ENCODE measurements at regions not wholly inside any gene's neighbourhood (a gene's known extent, or its start where the extent isn't known, plus 50 kb on each side); places are given as distances from the start of the nearest gene placed in this dataset.

DNA sequence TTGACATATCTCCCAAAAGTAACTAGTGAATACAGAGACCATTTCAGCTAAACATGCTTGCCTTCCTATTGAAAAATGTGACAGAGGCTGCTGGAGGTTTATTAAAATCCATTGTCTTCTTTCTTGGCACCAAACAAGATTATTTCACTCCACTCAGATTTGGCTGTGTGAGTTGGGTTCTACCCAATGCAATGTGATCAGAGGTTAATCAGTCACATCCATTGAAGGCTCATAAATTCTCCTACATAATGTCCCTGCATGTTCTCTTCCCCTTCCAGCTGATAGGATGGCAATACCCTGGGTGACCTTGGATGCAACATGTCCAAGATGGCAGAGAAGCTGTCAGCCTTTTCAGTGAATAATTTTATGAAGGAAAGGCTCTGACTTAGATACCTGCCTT is 54.5 kb downstream of the TKTL2 start:
- no peaks in the 10 kb centered on the region for H3K9me3 ChIP-seq (ENCODE audit: control insufficient read depth, insufficient read depth, low read depth, low read length)
- ChIA-PET CTCF (no interaction called here), POLR2A (no interaction called here)
- no peaks in the 10 kb centered on the region for H3K36me3 ChIP-seq (ENCODE audit: control insufficient read depth in 2 of 2, insufficient read depth in 1 of 2, low read length in 2 of 2)
- no peak for TF ChIP-seq OSR2 (tag by site-specific recombination; IDR thresholded peaks at IDR 0.05)
- H3K4me1 ChIP-seq (ENCODE audit: control insufficient read depth, insufficient read depth, low read length): no peaks in the 10 kb centered on the region
- no peak overlapping the region for H3K4me3 ChIP-seq (ENCODE audit: low read depth, low read length)
- H3K27ac ChIP-seq (ENCODE audit: extremely low read depth, low read depth, low read length): no peak overlapping the region

DNA sequence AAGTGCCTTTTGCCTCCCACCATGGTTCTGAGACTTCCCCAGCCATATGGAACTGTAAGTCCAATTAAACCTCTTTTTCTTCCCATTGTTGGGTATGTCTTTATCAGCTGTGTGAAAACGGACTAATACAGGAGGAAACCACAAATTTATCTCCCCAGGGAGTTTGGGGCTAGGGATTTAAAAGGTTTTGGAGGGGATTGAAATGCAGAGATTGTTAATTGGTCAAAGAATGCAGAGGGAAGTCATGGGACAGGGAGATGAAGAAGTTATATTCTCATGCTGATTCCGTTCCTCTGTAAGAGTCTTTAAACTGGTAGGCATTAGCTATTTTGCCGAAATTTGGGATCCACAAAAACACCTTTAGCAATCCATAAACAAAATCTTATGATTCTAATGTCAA is 57.9 kb downstream of the TKTL2 start:
- ChIA-PET POLR2A (no interaction called here), CTCF (no interaction called here)
- Histone ChIP-seq H3K27ac (ENCODE audit: extremely low read depth, low read depth, low read length) (no peak overlapping the region), H3K4me1 (ENCODE audit: control insufficient read depth, insufficient read depth, low read length) (no peaks in the 10 kb centered on the region), H3K4me3 (ENCODE audit: low read depth, low read length) (no peak overlapping the region), H3K36me3 (ENCODE audit: control insufficient read depth in 2 of 2, insufficient read depth in 1 of 2, low read length in 2 of 2) (no peaks in the 10 kb centered on the region), H3K9me3 (ENCODE audit: control insufficient read depth, insufficient read depth, low read depth, low read length) (no peaks in the 10 kb centered on the region)
- TF ChIP-seq ZNF184 (tag by site-specific recombination; IDR thresholded peaks at IDR 0.05) (no peak), ZFHX2 (tag by site-specific recombination; conservative IDR thresholded peaks at IDR 0.05) (no peak), ZNF324 (tag by site-specific recombination; IDR thresholded peaks at IDR 0.05) (no peak), ZSCAN4 (tag by site-specific recombination; IDR thresholded peaks at IDR 0.05) (no peak), YY2 (tag by site-specific recombination; IDR thresholded peaks at IDR 0.05) (no peak), ATF2 (tag by site-specific recombination; IDR thresholded peaks at IDR 0.05; ENCODE audit: low read depth) (no peak)
- TF ChIP-seq, protein P1, sequence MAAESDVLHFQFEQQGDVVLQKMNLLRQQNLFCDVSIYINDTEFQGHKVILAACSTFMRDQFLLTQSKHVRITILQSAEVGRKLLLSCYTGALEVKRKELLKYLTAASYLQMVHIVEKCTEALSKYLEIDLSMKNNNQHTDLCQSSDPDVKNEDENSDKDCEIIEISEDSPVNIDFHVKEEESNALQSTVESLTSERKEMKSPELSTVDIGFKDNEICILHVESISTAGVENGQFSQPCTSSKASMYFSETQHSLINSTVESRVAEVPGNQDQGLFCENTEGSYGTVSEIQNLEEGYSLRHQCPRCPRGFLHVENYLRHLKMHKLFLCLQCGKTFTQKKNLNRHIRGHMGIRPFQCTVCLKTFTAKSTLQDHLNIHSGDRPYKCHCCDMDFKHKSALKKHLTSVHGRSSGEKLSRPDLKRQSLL (tag by site-specific recombination; IDR thresholded peaks at IDR 0.05): no peak
- TF ChIP-seq, protein P2, sequence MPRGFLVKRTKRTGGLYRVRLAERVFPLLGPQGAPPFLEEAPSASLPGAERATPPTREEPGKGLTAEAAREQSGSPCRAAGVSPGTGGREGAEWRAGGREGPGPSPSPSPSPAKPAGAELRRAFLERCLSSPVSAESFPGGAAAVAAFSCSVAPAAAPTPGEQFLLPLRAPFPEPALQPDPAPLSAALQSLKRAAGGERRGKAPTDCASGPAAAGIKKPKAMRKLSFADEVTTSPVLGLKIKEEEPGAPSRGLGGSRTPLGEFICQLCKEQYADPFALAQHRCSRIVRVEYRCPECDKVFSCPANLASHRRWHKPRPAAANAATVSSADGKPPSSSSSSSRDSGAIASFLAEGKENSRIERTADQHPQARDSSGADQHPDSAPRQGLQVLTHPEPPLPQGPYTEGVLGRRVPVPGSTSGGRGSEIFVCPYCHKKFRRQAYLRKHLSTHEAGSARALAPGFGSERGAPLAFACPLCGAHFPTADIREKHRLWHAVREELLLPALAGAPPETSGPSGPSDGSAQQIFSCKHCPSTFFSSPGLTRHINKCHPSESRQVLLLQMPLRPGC (tag by site-specific recombination; IDR thresholded peaks at IDR 0.05): no peak

GRCh38 chr4:163414275-163414674 is 59.3 kb downstream of the TKTL2 start:
- ChIA-PET POLR2A (no interaction called here), CTCF (no interaction called here)
- no peaks in the 10 kb centered on the region for H3K4me1 ChIP-seq (ENCODE audit: control insufficient read depth, insufficient read depth, low read length)
- no peaks in the 10 kb centered on the region for H3K9me3 ChIP-seq (ENCODE audit: control insufficient read depth, insufficient read depth, low read depth, low read length)
- H3K27ac ChIP-seq (ENCODE audit: extremely low read depth, low read depth, low read length): no peak overlapping the region
- H3K36me3 ChIP-seq (ENCODE audit: control insufficient read depth in 2 of 2, insufficient read depth in 1 of 2, low read length in 2 of 2): no peaks in the 10 kb centered on the region
- H3K4me3 ChIP-seq (ENCODE audit: low read depth, low read length): no peak overlapping the region
- no peak for TF ChIP-seq KLF10 (tag by site-specific recombination; IDR thresholded peaks at IDR 0.05)
- no peak for TF ChIP-seq ZNF664 (tag by site-specific recombination; IDR thresholded peaks at IDR 0.05)
- no peak for TF ChIP-seq ZNF302 (tag by site-specific recombination; IDR thresholded peaks at IDR 0.05; ENCODE audit: low read depth)
- no peak for TF ChIP-seq ZBTB44 (tag by site-specific recombination; IDR thresholded peaks at IDR 0.05)
- no peak for TF ChIP-seq OVOL3 (tag by site-specific recombination; IDR thresholded peaks at IDR 0.05)
- no peak for TF ChIP-seq ZNF639 (tag by site-specific recombination; IDR thresholded peaks at IDR 0.05)
- TF ChIP-seq, protein P3, sequence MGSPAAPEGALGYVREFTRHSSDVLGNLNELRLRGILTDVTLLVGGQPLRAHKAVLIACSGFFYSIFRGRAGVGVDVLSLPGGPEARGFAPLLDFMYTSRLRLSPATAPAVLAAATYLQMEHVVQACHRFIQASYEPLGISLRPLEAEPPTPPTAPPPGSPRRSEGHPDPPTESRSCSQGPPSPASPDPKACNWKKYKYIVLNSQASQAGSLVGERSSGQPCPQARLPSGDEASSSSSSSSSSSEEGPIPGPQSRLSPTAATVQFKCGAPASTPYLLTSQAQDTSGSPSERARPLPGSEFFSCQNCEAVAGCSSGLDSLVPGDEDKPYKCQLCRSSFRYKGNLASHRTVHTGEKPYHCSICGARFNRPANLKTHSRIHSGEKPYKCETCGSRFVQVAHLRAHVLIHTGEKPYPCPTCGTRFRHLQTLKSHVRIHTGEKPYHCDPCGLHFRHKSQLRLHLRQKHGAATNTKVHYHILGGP (tag by site-specific recombination; IDR thresholded peaks at IDR 0.05): no peak
- no peak for TF ChIP-seq ZNF433 (tag by site-specific recombination; IDR thresholded peaks at IDR 0.05; ENCODE audit: low read depth)
- no peak for TF ChIP-seq ZNF792 (tag by site-specific recombination; IDR thresholded peaks at IDR 0.05)
- TF ChIP-seq ZNF561 (tag by site-specific recombination; IDR thresholded peaks at IDR 0.05; ENCODE audit: borderline replicate concordance): no peak
- no peak for TF ChIP-seq ZNF549 (tag by site-specific recombination; IDR thresholded peaks at IDR 0.05)
